22Rv1 (cell line): ENCODE measurements at regions not wholly inside any gene's neighbourhood (a gene's known extent, or its start where the extent isn't known, plus 50 kb on each side); places are given as distances from the start of the nearest gene placed in this dataset.

ENCODE experiments used
- H3K27ac ChIP-seq: fragments of 450-650 bp; 2 replicates; pipeline ENCODE4 v1.5.1; 2017
- ZFX ChIP-seq: fragments of 450-650 bp; IDR thresholded peaks from 2 replicates; pipeline ENCODE4 v1.6.1; 2017; ENCODE audit warnings: antibody characterized with exemption, borderline replicate concordance
- TF ChIP-seq, protein P1 (sequence below): fragments of 450-650 bp; IDR thresholded peaks from 2 replicates; pipeline ENCODE4 v1.5.1; 2017; ENCODE audit warnings: mild to moderate bottlenecking

GRCh38 chr14:22513066-22513812 lies 75.8 kb downstream of the DAD1 start:
- TF ChIP-seq ZFX, result no peak
- TF ChIP-seq, protein P1, sequence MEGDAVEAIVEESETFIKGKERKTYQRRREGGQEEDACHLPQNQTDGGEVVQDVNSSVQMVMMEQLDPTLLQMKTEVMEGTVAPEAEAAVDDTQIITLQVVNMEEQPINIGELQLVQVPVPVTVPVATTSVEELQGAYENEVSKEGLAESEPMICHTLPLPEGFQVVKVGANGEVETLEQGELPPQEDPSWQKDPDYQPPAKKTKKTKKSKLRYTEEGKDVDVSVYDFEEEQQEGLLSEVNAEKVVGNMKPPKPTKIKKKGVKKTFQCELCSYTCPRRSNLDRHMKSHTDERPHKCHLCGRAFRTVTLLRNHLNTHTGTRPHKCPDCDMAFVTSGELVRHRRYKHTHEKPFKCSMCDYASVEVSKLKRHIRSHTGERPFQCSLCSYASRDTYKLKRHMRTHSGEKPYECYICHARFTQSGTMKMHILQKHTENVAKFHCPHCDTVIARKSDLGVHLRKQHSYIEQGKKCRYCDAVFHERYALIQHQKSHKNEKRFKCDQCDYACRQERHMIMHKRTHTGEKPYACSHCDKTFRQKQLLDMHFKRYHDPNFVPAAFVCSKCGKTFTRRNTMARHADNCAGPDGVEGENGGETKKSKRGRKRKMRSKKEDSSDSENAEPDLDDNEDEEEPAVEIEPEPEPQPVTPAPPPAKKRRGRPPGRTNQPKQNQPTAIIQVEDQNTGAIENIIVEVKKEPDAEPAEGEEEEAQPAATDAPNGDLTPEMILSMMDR, result no peak
- no peak overlapping the region for H3K27ac ChIP-seq

GRCh38 chr14:22512106-22512814 lies 76.8 kb downstream of the DAD1 start:
- TF ChIP-seq, protein P1, result no peak
- no peak for TF ChIP-seq ZFX
- no peak overlapping the region for H3K27ac ChIP-seq

- no peak for TF ChIP-seq ZFX
- TF ChIP-seq, protein P1, result no peak
Observed at GRCh38 chr14:22510527-22511110, 78.4 kb downstream of the DAD1 start.

GRCh38 chr14:22509751-22510300 lies 79.2 kb downstream of the DAD1 start:
- H3K27ac ChIP-seq, result no peak overlapping the region
- TF ChIP-seq ZFX, result no peak
- TF ChIP-seq, protein P1, result no peak

More at GRCh38 chr14:22510527-22511110, 78.4 kb downstream of the DAD1 start:
- no peak overlapping the region for H3K27ac ChIP-seq

DNA sequence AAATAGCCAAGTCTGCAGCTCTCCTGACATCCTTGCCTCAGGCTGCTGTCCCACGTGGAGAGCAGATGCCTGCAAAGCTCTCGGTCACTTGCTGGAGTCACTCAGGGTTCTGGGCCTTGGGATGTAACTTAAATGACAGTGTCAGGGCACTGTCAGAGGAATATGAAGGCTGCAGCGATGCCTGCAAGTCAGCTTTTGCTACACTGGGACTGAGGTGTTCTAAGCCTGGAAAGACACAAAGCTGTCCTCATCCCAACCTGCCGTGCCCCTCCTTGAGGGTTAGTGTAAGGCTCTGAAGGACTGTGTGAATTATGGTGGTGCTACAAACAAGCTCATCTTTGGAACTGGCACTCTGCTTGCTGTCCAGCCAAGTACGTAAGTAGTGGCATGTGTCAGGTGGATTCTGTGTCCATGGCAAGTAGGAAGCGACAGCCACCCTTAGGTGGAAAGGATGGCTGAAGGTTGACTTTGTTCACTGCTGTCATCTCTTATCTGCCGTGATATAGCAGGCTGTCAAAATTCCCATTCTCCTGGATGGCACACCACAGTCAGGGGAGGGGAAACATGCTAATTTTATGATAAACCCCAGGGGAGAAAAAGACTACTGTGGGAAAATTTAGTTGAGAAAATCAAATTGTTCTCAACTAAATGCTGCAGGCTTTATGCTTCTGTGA lies 79.9 kb downstream of the DAD1 start:
- no peak overlapping the region for H3K27ac ChIP-seq
- no peak for TF ChIP-seq ZFX
- TF ChIP-seq, protein P1, result no peak

- TF ChIP-seq ZFX, result no peak
- TF ChIP-seq, protein P1, result no peak
Observed at GRCh38 chr14:22508662-22509035, 80.4 kb downstream of the DAD1 start.

More at GRCh38 chr14:22508662-22509035, 80.4 kb downstream of the DAD1 start:
- no peak overlapping the region for H3K27ac ChIP-seq
